Activated CD4-positive, alpha-beta T cell treated with anti-CD3 and anti-CD28 coated beads for 4 hours (primary cell): ENCODE measurements at regions not wholly inside any gene's neighbourhood (a gene's known extent, or its start where the extent isn't known, plus 50 kb on each side); places are given as distances from the start of the nearest gene placed in this dataset.
"Not testable (repeated sequence)": the region's sequence is repeated elsewhere in the genome, so short reads cannot be mapped to it uniquely, and the experiment has no call there.

Source experiments
- DNase-seq, 2 donors: peaks; one replicate each; pipeline ENCODE4 v3.0.0-alpha.2; 2020

- no peak for DNase-seq
Measured at GRCh38 chr2:72078773-72079172, 68.9 kb downstream of the CYP26B1 start.

- DNase-seq: no peak
Measured at GRCh38 chr2:72077702-72078169, 69.9 kb downstream of the CYP26B1 start.

GRCh38 chr2:72073373-72073772 lies 74.3 kb downstream of the CYP26B1 start:
- not testable (repeated sequence) for DNase-seq

GRCh38 chr2:72064197-72064596 lies 83.5 kb downstream of the CYP26B1 start:
- not testable (repeated sequence) for DNase-seq

GRCh38 chr2:72062336-72062735 lies 85.3 kb downstream of the CYP26B1 start:
- DNase-seq: no peak

GRCh38 chr2:72057308-72057707 lies 90.4 kb downstream of the CYP26B1 start:
- DNase-seq: no peak

GRCh38 chr2:72051971-72052505 lies 95.6 kb downstream of the CYP26B1 start:
- no peak for DNase-seq

DNA sequence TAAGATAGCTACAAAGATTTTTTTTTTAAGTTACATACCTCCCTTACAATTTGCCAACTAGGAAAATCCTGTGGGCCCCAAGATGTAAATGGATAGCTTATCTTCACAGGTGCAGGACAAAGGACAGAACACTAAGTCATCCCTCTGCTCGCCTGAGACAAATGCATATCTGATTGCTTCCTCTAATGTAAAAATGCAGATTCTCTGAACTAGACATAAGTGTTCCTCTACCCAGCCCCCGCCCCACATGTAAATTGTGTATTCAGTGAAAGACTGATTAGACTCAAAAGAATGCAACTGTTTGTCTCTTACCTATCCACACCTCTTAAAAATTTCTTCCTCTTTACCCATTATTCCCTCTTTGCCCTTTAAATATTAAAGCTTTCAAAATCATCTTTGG lies 96.5 kb downstream of the CYP26B1 start:
- no peak for DNase-seq

- no peak for DNase-seq
Measured at GRCh38 chr2:72050734-72051133, 96.9 kb downstream of the CYP26B1 start.

DNA sequence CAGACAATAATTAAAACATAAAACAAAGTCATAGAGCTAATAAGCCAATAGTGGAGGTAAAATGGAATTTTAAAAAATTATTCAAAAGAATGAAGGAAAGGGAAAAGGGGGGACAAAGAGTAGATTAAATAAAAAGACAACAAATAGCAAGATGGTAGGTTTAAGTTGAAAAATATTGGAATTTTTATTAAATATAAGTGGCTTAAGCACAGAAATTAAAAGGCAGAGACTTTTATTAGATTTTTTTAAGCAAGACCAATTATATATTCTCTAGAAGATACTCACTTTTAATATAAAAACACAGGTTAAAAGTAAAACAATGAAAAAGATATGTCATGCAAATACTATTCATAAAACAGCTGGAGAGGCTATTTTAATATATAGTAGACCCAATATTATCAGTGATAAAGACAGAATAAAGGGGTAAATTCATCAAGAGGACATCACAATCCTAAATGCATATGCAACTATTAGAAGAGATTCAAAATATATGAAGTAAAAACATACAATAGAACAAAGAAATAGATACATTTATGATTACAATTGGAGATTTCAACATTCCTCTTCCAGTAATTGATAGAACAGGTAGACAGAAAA lies 98.7 kb downstream of the CYP26B1 start:
- DNase-seq: no peak

DNA sequence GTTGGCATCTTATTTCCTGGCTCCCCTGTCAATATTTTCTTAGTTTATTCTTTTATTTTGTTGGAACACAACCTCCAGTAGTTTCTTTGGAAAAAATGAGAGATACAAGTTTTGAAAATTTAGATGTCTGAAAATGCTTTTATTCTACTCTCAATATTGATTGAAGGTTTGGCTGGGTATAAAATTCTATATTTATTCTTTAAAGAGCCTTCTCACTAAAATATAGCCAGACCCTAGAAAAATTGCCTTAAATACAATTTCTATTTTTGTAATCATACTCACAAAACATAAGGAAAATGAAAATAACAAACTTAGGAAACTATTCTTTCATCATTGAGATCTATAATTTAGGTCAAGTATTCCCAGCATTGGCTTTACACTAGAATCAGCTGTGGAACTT lies 103.7 kb downstream of the CYP26B1 start:
- no peak for DNase-seq

- no peak for DNase-seq
Measured at GRCh38 chr2:72041638-72042111, 106.0 kb downstream of the CYP26B1 start.

DNA sequence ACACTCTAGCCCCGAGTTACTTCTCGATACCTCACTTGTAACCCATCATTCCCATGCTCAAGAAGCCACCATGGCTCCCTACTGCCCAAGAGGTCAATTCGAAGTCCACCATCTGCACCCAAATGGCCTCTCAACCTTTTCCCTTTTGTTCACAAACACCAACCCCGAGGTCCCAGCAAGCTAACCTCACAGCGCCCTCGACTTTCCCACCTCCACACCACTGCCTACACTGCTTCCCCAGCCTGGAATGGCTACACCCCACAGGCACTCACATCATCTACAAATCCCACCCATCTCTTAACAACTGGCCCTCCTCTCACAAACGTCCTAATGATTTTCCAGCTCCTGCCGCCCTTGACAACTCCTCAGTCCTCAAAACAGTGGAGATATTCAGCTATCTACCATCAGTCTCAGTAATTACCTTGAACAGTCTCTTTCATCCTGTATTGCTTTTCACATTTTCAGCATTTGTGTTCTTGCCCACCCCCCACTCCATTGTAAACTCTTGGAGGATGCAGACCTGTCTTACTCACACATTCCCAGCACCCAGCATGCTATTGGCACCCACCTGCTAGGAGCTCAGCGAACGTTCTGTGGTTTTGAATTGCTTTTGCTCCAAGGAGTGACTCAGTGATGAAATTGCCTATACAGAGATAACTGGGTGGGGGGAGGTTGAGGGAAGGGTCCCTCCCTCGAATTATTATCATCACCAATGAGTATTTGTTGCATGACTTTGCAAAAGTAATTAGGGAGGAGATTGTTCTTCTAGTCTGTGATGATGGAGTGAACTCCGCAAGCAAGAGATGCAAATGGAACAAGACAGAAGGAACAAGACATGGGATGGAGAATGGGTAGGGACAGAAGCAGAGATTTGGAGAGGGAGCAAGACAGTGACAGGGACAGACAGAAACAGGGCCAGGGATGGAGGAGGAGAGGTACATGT lies 106.8 kb downstream of the CYP26B1 start:
- DNase-seq: no peak

DNA sequence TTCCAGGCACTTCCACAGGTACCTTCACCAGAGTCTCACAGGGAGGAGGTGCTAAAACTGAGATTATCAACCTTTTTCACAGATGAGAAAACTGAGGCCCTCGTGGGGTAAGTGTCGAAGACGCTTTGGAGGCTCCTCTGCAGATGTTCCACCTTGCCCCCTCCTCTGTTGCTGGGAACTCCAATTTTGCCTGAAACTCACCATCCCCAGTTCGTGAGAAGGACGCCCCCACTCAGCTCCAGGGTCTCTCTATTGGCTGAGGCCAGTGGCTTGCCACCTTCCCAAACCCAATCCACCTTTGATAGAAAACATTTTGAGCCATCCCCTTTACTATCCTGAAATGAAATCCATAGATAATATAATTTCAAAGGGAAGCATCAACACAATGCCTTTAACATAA lies 109.1 kb downstream of the CYP26B1 start:
- DNase-seq: no peak

- DNase-seq: no peak
Measured at GRCh38 chr2:72037261-72037666, 110.4 kb downstream of the CYP26B1 start.

- DNase-seq: no peak
Measured at GRCh38 chr2:72036595-72036994, 111.1 kb downstream of the CYP26B1 start.

- DNase-seq: no peak
Measured at GRCh38 chr2:72036173-72036545, 111.5 kb downstream of the CYP26B1 start.

DNA sequence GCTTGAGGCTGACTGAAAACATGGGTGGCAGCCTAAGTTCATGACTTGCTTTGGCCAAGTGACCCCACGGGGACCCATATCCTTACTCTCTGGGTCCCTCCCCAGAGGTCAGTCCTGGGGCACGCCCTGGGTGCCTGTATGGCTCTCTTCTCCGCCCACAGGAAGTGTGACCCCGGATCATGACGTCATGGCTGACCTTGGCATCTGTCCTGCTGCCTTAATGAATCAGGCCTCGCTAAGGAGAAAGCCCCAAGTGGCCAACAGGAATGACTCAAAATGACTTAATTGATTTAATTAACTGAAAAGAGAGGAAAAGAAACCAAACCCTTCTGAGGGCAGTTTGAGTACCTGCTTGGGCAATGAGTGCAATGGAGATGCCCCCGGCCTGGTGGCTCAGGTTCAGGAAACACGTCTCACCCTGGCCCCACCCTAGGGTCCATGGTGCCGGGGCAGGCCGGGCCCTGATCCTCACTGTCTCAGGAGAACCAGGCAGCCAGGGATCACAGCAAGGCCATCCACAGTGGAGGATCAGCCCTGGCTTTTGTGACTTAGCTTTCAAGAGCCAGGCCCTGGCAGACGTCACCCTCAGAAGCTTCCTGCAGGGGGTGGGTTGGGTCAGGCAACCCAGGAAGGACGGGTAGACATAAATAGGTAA lies 112.0 kb downstream of the CYP26B1 start:
- no peak for DNase-seq

GRCh38 chr2:72034353-72035095 lies 113.1 kb downstream of the CYP26B1 start:
- DNase-seq: no peak

DNA sequence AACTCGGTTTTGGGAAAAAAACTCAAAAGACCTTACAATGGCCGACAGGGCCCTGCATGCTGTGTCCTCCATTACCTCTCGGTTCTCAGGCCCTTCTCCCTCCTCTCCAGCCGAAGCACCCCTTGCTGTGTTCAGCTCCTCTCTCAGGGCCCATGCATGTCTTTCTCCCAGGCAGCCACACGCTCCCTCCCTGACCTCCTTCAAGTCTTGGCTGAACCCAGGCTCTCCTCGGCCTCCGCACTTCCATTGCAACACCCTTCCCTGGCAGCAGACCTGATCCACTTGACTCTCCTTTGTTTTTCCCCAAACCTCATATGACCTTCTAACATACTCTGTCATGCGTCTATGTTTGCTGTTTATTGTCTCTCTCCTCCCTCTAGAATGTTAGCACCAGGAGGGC lies 114.0 kb downstream of the CYP26B1 start:
- no peak for DNase-seq

DNA sequence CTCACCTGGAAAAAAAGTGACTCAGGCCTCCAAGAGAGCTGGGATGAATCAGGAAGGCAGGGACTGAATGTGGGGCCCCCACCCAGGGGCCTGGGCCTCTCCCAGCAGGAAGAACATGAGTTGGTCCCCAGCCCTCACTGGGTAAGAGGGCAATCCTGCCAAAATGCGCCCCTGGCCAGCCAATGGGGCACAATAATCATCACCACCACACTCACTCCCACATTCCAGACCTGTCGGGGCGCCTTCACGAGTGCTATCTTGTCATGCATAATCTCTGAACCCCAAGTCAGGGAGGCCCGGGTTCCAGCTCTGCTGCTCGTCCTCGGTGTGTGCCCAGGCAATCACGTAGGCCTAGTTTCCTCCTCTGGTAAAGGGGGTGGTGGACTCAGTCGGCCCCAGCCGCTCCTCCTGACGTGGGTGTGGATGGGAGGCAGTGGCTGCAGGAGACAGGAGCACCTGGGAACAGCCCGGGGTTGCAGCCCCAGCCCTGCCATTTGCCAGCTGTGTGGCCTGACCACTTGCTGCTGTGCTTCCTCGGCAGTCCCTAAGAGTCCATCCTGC lies 115.1 kb downstream of the CYP26B1 start:
- no peak for DNase-seq
